Breast epithelium (tissue), 4 donors: ENCODE measurements at regions not wholly inside any gene's neighbourhood (a gene's known extent, or its start where the extent isn't known, plus 50 kb on each side); places are given as distances from the start of the nearest gene placed in this dataset.

Experiments used
- DNase-seq, 2 donors: peaks; one replicate each; pipeline ENCODE4 v3.0.0-alpha.2; 2019; ENCODE audit warnings: low spot score in 2 of 2
- H3K27ac ChIP-seq, 2 donors: fragments of 200-600 bp; sonication (generic) in 1 of 2; one replicate each; pipeline ENCODE4 v1.5.1; 2016 to 2019; ENCODE audit warnings: mild to moderate bottlenecking in 1 of 2
- H3K27me3 ChIP-seq, 2 donors: fragments of 200-600 bp; sonication (generic) in 1 of 2; one replicate each; pipeline versions ENCODE4 v1.5.1 to v1.6.0; 2017 to 2019; ENCODE audit warnings: control low read depth in 1 of 2, mild to moderate bottlenecking in 1 of 2
- H3K36me3 ChIP-seq: fragments of 200-600 bp; one replicate; pipeline ENCODE4 v1.5.1; 2019
- H3K4me1 ChIP-seq, 2 donors: fragments of 200-600 bp; sonication (generic); one replicate each; pipeline ENCODE4 v1.5.1; 2016 to 2019; ENCODE audit warnings: control low read depth in 1 of 2
- H3K4me3 ChIP-seq, 3 donors: fragments of 200-600 bp; sonication (generic); 1 replicate in 2 of 3; 2 replicates in 1 of 3; pipeline ENCODE4 v1.5.1; 2016 to 2019; ENCODE audit warnings: mild to moderate bottlenecking in 3 of 3, moderate library complexity in 2 of 3
- H3K9me3 ChIP-seq, 2 donors: fragments of 200-600 bp; sonication (generic) in 1 of 2; one replicate each; pipeline ENCODE4 v1.5.1; 2016 to 2019; ENCODE audit warnings: control low read depth in 1 of 2
- POLR2A ChIP-seq: fragments of 450-650 bp; IDR thresholded peaks from one replicate; pipeline ENCODE4 v1.6.1; 2016; ENCODE audit warnings: antibody characterized with exemption, mild to moderate bottlenecking, moderate library complexity
- POLR2AphosphoS5 ChIP-seq, 3 donors: sonication (generic); formaldehyde crosslinking; IDR thresholded peaks; one replicate each; pipeline ENCODE4 v1.6.1; 2017; ENCODE audit warnings: antibody characterized with exemption in 3 of 3
- intact Hi-C: fragments of 100-400 bp; cut with DNase I; formaldehyde crosslinking; loops from one replicate; pipeline ENCODE4 v1.15.1; 2023; ENCODE audit warnings: low total_unique reads
- TF ChIP-seq, protein P1 (sequence below), 3 donors: fragments of 450-650 bp; IDR thresholded peaks; one replicate each; pipeline ENCODE4 v1.5.1; 2016 to 2017; ENCODE audit warnings: antibody characterized with exemption in 3 of 3, mild to moderate bottlenecking in 3 of 3, moderate library complexity in 3 of 3

DNA sequence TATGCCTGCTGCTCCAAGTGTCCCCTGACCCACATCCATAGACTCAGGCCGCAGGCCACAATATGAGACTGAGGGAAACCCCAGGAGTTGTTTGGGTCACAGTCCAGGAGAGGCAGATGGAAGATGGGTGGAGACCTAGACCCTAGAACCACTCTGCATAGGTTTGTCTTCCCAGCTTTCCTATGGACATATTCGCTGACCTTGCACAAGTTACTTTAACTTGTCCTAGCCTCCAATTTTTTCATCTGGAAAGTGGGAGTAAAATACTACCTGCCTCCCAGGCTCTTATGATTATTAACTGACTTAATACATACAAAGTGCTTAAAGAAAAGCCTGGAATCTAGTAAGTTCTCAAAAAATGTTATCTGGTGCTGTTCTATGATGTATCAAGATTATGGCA, 157.1 kb upstream of the IFNG-AS1 start:
- H3K27me3 ChIP-seq, result no peaks in the 10 kb centered on the region
- H3K9me3 ChIP-seq, result no peaks in the 10 kb centered on the region
- no peak overlapping the region for H3K27ac ChIP-seq
- TF ChIP-seq POLR2AphosphoS5 (IDR thresholded peaks at IDR 0.05), result no peak
- TF ChIP-seq, protein P1, sequence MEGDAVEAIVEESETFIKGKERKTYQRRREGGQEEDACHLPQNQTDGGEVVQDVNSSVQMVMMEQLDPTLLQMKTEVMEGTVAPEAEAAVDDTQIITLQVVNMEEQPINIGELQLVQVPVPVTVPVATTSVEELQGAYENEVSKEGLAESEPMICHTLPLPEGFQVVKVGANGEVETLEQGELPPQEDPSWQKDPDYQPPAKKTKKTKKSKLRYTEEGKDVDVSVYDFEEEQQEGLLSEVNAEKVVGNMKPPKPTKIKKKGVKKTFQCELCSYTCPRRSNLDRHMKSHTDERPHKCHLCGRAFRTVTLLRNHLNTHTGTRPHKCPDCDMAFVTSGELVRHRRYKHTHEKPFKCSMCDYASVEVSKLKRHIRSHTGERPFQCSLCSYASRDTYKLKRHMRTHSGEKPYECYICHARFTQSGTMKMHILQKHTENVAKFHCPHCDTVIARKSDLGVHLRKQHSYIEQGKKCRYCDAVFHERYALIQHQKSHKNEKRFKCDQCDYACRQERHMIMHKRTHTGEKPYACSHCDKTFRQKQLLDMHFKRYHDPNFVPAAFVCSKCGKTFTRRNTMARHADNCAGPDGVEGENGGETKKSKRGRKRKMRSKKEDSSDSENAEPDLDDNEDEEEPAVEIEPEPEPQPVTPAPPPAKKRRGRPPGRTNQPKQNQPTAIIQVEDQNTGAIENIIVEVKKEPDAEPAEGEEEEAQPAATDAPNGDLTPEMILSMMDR (IDR thresholded peaks at IDR 0.05), result no peak
- no peaks in the 10 kb centered on the region for H3K4me1 ChIP-seq
- H3K36me3 ChIP-seq, result no peaks in the 10 kb centered on the region
- H3K4me3 ChIP-seq, result no peak overlapping the region
- DNase-seq, result no peak
- intact Hi-C loops, result no loop called here

DNA sequence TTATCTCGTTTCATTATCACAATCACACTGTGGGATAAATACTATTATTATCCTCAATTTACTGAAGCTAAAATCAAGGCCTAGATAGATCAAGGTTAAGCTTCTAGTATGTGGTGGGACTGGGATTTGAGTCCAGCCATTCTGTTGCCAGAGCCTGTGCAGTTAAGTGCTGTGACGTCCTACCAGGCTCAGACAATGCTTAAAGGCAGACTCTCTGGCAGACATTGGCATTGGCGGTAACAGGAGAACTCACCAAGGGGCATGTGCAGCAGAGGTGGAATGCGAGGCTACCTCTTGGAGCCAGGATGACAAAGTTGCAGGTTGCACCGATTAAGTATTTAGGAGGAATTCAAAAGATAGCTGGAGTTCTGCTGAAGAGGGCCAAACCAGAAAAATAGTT, 155.6 kb upstream of the IFNG-AS1 start:
- no peaks in the 10 kb centered on the region for H3K27me3 ChIP-seq
- H3K36me3 ChIP-seq, result no peaks in the 10 kb centered on the region
- H3K4me3 ChIP-seq, result no peak overlapping the region
- TF ChIP-seq POLR2A (no peak), POLR2AphosphoS5 (IDR thresholded peaks at IDR 0.05) (no peak)
- TF ChIP-seq, protein P1 (IDR thresholded peaks at IDR 0.05), result no peak
- peaks cover 0 to 12% of the 10 kb centered on the region in 2 donors for H3K9me3 ChIP-seq
- no peak overlapping the region for H3K27ac ChIP-seq
- no peaks in the 10 kb centered on the region for H3K4me1 ChIP-seq
- intact Hi-C loops, result no loop called here
- DNase-seq, result no peak

DNA sequence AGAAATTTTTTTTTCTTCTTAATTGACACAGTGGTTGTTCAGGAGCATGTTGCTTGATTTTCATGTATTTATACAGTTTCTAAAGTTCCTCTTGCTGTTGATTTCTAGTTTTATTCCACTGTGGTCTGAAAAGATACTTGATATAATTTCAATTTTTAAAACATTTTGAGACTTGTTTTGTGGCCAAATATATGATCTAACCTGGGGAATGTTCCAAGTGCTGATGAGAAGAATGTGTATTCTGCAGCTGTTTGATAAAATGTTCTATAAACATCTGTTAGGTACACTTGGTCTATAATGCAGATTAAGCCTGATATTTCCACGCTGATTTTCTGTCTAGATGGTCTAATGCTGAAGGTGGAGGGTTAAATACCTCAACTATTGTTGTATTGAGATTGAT, 151.4 kb upstream of the IFNG-AS1 start:
- Histone ChIP-seq H3K27ac (no peak overlapping the region), H3K4me3 (no peak overlapping the region), H3K36me3 (no peaks in the 10 kb centered on the region), H3K27me3 (no peaks in the 10 kb centered on the region), H3K4me1 (no peaks in the 10 kb centered on the region), H3K9me3 (peaks cover 0 to 16% of the 10 kb centered on the region in 2 donors)
- no peak for DNase-seq
- TF ChIP-seq POLR2AphosphoS5 (IDR thresholded peaks at IDR 0.05), result no peak
- TF ChIP-seq, protein P1 (IDR thresholded peaks at IDR 0.05), result no peak
- TF ChIP-seq POLR2A, result no peak
- intact Hi-C loops, result no loop called here

DNA sequence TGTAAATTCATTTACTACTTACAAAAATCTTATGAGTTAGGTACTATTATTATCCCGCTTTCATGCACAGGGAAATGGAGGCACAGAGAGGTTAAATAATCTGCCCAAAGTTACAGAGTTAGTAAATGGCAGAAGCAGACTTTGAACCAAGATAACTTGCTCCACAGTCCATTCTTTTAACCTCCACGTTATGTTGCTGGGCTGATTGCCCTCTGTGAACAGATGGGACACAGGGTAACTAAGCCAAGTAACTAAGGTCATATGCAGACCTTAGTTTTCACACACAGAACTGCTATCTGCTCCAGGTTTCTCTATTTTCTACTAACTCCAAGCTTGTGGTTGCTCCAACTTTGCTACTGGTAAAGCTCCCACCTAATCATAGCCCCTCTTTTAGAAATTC, 147.1 kb upstream of the IFNG-AS1 start:
- H3K27me3 ChIP-seq, result no peaks in the 10 kb centered on the region
- intact Hi-C loops, result no loop called here

DNA sequence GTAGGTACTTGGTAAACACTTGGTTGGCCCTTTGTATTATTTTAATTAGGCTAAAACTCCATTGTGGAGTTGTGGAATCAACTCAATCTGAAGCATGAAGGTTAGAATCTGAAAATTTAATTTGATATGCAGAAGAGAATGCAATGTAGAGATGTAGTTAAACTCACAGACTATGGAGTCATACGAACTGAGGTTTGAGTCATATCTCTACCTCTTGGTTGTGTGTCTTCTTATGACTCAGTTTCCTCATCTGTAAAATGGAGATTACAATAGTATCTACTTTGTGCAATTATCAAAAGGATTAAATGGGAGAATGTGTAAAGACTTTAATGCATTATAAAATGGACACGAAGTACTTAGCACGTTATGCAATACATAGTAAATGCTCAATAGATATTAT, 146.0 kb upstream of the IFNG-AS1 start:
- H3K27ac ChIP-seq, result no peak overlapping the region
- peaks cover 0 to 8% of the 10 kb centered on the region in 2 donors for H3K9me3 ChIP-seq
- DNase-seq, result no peak
- H3K27me3 ChIP-seq, result no peaks in the 10 kb centered on the region
- H3K36me3 ChIP-seq, result no peaks in the 10 kb centered on the region
- H3K4me3 ChIP-seq, result no peak overlapping the region
- intact Hi-C loops, result no loop called here
- H3K4me1 ChIP-seq, result no peaks in the 10 kb centered on the region
- TF ChIP-seq POLR2A, result no peak
- TF ChIP-seq POLR2AphosphoS5 (IDR thresholded peaks at IDR 0.05), result no peak
- TF ChIP-seq, protein P1 (IDR thresholded peaks at IDR 0.05), result no peak

More for the DNA sequence above, 147.1 kb upstream of the IFNG-AS1 start:
- H3K4me3 ChIP-seq, result no peak overlapping the region
- no peak for TF ChIP-seq POLR2AphosphoS5 (IDR thresholded peaks at IDR 0.05)
- TF ChIP-seq, protein P1 (IDR thresholded peaks at IDR 0.05), result no peak
- TF ChIP-seq POLR2A, result no peak
- no peak for DNase-seq
- peaks cover 0 to 16% of the 10 kb centered on the region in 2 donors for H3K9me3 ChIP-seq
- no peak overlapping the region for H3K27ac ChIP-seq
- H3K4me1 ChIP-seq, result no peaks in the 10 kb centered on the region
- H3K36me3 ChIP-seq, result no peaks in the 10 kb centered on the region
